ENCODE measurements at regions not wholly inside any gene's neighbourhood (a gene's known extent, or its start where the extent isn't known, plus 50 kb on each side); places are given as distances from the start of the nearest gene placed in this dataset.
"Not testable (repeated sequence)": the region's sequence is repeated elsewhere in the genome, so short reads cannot be mapped to it uniquely, and the experiment has no call there.

- DNase-seq (ENCODE audit: low read depth) = no peak
Observed at GRCh38 chr21:32884062-32884461, 112.5 kb upstream of the PAXBP1 start.

- DNase-seq (ENCODE audit: low read depth) = no peak
Observed at GRCh38 chr21:32886339-32886738, 114.8 kb upstream of the PAXBP1 start.

- DNase-seq (ENCODE audit: low read depth) = no peak
Observed at GRCh38 chr21:32887026-32887425, 115.5 kb upstream of the PAXBP1 start.

- DNase-seq (ENCODE audit: low read depth) = peak; percentile 38
Observed at GRCh38 chr21:32888971-32889370, 117.4 kb upstream of the PAXBP1 start.

- DNase-seq (ENCODE audit: low read depth) = peak; percentile 56
Observed at GRCh38 chr21:32889596-32889995, 118.0 kb upstream of the PAXBP1 start.

GRCh38 chr21:32894321-32894720 lies 122.8 kb upstream of the PAXBP1 start:
- DNase-seq (ENCODE audit: low read depth) = no peak

GRCh38 chr21:32900814-32901213 lies 124.9 kb upstream of the OLIG2 start:
- no peak for DNase-seq (ENCODE audit: low read depth)

GRCh38 chr21:32907521-32907920 lies 118.2 kb upstream of the OLIG2 start:
- no peak for DNase-seq (ENCODE audit: low read depth)

- DNase-seq (ENCODE audit: low read depth) = no peak
Observed at GRCh38 chr21:32908534-32908933, 117.2 kb upstream of the OLIG2 start.

GRCh38 chr21:32909393-32909792 lies 116.3 kb upstream of the OLIG2 start:
- DNase-seq (ENCODE audit: low read depth) = no peak

GRCh38 chr21:32914424-32915039 lies 111.2 kb upstream of the OLIG2 start:
- no peak for DNase-seq (ENCODE audit: low read depth)

- no peak for DNase-seq (ENCODE audit: low read depth)
Observed at GRCh38 chr21:32915099-32915498, 110.6 kb upstream of the OLIG2 start.

GRCh38 chr21:32916088-32916487 lies 109.6 kb upstream of the OLIG2 start:
- DNase-seq (ENCODE audit: low read depth) = no peak

- no peak for DNase-seq (ENCODE audit: low read depth)
Observed at GRCh38 chr21:32916522-32917099, 109.1 kb upstream of the OLIG2 start.

- no peak for DNase-seq (ENCODE audit: low read depth)
Observed at GRCh38 chr21:32917362-32918135, 108.2 kb upstream of the OLIG2 start.

GRCh38 chr21:32918478-32919120 lies 107.1 kb upstream of the OLIG2 start:
- no peak for DNase-seq (ENCODE audit: low read depth)

- no peak for DNase-seq (ENCODE audit: low read depth)
Observed at GRCh38 chr21:32920474-32920873, 105.3 kb upstream of the OLIG2 start.

GRCh38 chr21:32921632-32922230 lies 104.0 kb upstream of the OLIG2 start:
- no peak for DNase-seq (ENCODE audit: low read depth)

GRCh38 chr21:32925098-32925497 lies 100.6 kb upstream of the OLIG2 start:
- DNase-seq (ENCODE audit: low read depth) = no peak

GRCh38 chr21:32929633-32930038 lies 96.1 kb upstream of the OLIG2 start:
- DNase-seq (ENCODE audit: low read depth) = no peak

- no peak for DNase-seq (ENCODE audit: low read depth)
Observed at GRCh38 chr21:32930673-32931072, 95.1 kb upstream of the OLIG2 start.

- DNase-seq (ENCODE audit: low read depth) = not testable (repeated sequence)
Observed at GRCh38 chr21:32934068-32934467, 91.7 kb upstream of the OLIG2 start.

GRCh38 chr21:32934829-32935228 lies 90.9 kb upstream of the OLIG2 start:
- DNase-seq (ENCODE audit: low read depth) = no peak
